Activated T-cell treated with anti-CD3 and anti-CD28 coated beads for 24 hours (primary cell): ENCODE measurements at regions not wholly inside any gene's neighbourhood (a gene's known extent, or its start where the extent isn't known, plus 50 kb on each side); places are given as distances from the start of the nearest gene placed in this dataset.
"Not testable (repeated sequence)": the region's sequence is repeated elsewhere in the genome, so short reads cannot be mapped to it uniquely, and the experiment has no call there.

ENCODE experiments used
- DNase-seq: peaks from one replicate; pipeline ENCODE4 v3.0.0-alpha.2; 2020; ENCODE audit warnings: low read depth

DNA sequence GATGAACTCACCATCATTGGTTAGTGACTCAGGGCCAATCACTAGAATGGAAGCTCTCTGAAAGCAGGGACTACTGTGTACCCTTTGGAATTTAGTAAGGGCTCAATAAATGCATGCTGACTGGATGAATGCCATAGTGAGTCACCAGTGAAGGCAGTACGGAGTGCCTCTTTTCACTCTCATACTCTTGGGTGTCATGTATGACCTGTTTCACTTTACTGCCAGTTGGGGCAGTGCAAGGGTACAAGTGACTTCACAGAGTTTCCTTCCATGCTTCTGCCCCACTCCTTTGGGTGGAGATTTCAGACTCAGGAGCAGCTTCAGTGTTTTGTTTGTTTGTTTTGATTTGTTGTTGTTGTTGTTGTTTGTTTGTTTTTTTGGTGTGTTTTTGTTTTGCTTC lies 57.7 kb downstream of the SOX3 start:
- no peak for DNase-seq

DNA sequence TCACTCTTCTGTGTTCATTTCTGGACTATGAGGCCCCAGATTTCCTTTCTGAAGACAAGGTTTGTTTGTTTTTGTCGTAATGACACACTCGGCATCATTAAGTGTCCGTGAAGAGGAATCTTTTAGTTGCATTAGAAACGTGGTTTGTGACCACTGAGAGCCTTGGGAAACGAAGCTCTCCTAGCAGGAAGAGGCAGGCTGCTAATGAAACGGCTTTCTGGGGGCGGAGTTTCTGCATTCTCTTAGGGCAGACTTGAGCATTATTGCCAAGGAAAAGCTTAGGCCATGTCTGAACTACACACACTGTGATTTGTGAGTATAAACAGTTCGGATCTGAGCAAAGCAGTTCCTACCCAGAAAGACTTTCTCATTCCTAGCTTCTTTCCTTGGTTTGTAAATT lies 64.0 kb downstream of the SOX3 start:
- no peak for DNase-seq

DNA sequence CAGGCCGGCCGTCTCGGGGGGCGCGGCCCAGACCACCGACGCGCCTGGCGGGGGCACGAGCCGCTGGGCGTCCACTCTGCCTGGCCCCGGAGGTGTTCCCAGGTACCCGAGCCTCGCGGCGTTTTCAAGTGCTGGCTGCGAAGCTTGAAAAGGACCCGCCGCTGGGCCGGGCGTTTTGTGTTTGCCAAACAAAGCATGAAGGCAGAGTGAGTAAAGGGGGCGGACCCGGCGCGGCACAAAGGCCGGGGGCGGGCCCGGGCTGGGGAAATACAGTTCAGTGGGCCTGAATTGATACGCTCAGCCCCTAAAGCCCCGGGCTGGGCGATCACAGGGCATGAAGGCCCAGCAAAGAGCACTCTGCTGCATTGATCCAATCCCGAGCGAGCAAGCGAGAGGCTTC lies 65.4 kb downstream of the SOX3 start:
- DNase-seq: no peak

DNA sequence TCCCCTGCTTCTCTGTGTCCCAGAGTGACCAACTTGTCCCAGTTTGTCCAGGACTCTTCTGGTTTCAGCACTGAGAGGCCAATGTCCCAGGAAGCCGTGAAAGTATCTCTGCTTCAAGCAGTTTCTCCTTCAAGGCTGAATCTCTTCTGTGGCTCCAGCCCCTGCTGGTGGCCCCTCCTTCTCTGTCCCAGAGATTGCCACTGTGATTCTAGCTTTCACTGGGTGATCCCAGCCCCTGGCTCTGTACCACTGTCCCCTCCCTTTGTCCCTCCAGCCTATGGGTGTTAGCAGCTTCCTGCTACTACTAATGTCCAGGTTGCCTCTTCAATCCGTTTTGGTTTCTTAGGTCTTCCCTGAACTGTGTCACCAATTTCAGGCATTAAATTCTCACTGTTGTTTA lies 70.5 kb downstream of the SOX3 start:
- no peak for DNase-seq

DNA sequence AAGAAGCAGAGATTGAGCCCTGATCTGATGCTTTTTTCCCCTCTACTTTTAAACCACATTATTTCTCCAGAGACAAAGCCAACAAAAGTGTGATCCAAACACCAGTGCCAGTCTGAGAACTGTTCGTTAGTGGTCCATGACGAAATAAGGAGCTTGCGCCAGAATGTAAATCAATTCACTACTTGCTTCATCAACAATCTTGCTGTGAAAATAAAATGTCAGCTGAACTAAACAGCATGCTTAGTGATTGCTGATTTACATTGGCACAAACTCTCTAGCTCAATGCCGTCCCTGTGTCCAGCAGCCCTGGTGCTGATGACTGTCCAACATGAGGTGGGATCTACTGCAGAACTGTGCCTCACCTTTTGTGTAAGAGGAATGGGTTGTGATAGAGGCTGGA lies 71.3 kb downstream of the SOX3 start:
- no peak for DNase-seq

DNA sequence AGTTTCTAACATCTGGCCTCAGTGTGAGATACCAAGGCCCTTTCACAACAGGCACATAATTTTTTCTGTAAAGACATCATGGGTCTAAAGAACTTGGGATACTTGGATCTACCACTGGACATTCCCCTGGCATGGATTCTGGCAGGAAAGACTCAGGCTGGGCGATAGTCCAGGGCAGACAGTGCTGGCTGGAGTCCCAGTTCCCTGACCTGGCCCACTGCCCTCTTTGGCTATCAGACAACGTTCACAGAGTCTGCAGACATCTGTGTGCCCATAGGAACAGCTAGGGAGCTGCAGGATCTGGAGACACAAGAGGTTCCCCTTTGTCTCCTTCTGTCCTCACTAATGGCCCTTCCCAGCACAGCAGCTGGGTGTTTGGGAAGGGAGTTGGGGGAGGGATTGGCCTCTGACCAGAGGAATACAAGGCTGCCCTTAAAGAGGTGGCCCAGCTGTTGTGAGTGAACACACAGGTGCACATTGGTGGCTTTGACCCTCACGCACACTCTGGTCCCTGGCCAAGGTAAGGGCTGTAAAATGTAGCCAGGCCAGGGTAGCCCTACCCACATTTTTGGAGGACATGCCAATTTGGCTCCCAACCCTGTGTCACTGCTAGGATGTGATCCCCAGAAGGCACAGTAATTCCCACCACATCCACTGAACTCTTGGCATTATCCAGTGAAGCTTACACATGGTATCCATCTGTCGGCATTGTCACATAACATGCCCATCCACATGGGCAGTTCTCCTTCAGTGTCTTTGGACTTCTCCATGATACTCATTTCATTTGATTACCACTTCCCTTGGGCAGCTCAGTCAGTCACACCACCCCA lies 72.3 kb downstream of the SOX3 start:
- no peak for DNase-seq

DNA sequence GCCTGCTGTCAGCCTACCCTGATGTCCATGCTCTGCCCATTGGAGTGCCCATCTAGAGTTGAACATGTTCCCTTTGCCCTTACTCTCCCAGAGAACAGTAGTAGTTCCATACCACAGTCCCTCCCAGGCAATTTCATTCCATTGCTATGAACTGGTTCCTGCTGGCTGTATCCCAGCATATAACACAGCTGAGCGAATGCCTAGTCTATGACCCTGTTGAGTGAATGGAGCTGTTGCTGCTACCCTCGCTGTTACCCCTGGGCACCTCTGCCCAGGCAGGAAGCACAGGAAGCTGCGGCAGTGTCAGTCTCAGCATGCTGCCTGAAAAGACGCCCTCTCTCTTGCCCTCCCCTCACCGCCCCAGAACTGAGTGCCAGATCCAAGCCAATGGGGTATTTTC lies 73.3 kb downstream of the SOX3 start:
- no peak for DNase-seq

DNA sequence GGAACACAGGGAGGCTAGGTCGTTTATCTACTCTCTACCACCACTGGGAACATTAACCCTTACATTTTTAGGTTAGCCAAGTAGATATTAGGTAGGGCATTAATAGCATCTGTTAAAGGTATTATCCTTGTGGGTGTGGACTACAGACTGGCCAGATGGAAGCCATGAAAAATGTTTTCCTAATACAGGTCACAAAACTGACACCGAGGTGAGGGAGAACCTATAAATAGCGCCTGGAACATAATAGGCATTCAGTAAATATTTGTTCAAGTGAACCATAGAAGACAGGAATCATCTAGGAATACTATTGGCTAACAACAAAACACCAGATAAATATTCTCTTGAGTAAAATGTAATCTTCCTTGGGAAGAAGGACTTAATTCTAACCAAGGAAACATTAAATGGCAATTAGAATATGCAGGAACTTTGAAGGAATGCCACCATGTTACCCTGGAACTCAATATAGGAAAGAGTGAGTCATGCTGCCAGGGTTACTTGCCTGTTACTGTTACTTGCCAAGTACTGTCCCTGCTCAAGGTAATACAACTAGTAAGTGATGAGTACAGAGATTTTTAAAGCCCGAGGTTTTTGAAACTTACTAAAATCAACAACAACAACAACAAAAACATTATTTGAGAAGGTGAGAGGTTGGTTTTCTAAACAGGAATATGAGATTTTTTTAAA lies 79.0 kb downstream of the SOX3 start:
- no peak for DNase-seq

DNA sequence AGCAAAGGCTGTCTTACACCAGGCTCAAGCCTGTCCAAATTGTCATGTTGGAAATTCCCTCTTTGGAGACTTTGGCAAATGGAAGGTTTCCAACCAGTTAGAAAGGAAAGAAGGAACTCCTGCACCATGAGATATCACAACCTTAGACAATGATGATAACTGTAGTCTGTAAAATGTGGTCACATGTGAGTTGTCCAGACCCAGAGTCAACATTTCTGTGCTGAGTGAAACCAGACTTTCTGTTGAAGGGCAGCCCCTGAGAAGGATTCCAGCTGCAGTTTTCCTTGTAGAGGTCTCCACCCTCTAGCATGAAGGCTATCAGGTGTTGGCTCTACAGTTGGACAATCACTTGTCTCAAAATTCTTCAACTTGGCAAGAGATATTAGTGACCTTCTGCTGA lies 82.4 kb downstream of the SOX3 start:
- no peak for DNase-seq

DNA sequence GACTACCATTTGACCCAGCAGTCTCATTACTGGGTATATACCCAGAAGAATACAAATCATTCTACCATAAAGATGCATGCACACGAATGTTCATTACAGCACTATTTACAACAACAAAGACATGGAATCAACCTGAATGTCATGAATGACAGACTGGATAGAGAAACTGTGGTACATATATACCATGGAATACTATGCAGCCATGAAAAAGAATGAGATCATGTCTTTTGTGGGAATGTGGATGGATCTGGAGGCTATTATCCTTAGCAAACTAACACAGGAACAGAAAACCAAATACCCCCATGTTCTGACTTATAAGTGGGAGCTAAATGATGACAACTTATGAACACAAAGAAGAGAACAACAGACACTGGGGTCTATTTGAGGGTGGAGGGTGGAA lies 102.7 kb downstream of the SOX3 start:
- DNase-seq: not testable (repeated sequence)

DNA sequence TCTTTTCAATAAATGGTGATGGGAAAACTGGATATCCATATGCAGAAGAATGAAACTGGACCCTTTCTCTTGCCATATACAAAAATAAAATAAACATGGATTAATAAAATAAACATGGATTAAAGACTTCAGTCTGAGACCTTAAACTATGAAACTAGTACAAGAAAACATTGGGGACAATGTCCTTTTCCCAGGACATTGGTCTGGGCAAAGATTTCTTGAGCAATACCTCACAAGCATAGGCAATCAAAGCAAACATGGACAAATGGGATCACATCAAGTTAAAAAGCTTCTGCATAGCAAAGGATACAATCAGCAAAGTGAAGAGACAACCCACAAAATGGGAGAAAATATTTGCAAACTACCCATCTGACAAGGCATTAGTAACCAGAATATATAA lies 108.5 kb downstream of the SOX3 start:
- DNase-seq: not testable (repeated sequence)

DNA sequence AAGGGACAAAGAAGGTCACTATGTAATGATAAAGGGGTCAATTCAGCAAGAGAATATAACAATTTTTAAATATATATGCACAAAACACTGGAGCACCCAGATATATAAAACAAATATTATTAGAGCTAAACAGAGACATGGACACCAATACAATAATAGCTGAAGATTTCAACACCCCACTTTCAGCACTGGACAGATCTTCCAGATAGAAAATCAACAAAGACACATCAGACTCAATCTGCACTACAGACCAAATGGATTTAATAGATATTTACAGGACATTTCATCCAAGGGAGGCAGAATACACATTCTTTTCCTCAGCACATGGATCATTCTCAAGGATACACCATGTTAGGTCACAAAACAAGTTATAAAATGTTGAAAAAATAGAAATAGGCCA lies 111.4 kb downstream of the SOX3 start:
- DNase-seq: no peak

DNA sequence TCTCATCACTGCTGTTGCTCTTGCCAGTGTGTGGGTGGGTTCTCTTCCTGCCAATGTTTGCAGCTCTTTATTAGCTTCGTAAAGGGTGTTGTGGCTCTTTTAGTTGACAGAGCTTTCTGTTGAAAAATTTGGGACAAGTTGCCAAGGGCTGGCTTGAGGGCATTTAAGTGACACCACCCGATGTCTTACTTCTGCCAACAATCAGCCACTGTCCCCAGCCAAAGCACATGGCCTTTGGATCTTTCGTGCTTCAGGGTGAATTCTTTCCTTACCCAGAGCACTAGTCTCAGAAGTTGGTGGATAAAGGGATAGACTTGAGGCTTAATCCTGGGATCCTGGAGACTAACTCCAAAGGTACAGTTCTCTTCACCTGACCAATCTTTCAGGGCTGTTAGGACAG lies 113.6 kb downstream of the SOX3 start:
- no peak for DNase-seq

DNA sequence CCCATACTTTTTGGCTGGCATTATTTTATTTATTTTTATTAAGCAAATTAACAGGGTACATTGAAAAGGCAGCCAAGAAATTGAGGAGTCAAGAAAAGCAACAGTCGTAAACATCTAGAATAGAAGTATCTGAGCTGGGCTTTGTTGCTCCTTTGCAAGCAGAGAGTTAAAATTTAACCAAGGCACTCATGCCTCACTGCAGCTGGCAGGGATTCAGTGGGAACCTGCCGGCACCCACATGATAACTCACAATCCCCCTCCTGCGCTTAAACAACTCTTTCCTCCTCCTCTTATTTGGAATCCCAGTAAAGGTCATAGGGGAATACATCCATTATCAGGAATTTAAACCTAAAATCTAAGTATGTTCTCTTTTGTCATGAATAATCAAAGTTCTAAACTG lies 115.5 kb downstream of the SOX3 start:
- DNase-seq: no peak

DNA sequence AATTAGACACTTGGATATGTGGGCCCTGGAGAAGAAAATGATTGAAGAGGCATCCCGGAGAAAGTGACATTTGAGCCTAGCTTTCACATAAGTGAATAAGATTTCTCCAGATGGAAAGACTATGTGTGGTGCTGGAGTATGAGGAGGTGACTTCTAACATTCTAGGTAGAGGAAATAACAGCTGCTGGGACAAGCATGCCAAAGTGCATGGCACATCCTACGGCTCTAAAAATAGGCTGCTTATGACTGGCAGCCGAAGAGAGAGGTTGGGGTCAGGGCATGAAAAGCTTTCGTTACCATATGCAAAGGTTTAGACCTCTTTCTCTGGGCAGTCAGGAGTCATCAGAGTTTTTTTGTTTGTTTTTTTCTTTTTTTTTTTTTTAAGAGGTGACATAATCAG lies 142.0 kb downstream of the SOX3 start:
- DNase-seq: no peak

DNA sequence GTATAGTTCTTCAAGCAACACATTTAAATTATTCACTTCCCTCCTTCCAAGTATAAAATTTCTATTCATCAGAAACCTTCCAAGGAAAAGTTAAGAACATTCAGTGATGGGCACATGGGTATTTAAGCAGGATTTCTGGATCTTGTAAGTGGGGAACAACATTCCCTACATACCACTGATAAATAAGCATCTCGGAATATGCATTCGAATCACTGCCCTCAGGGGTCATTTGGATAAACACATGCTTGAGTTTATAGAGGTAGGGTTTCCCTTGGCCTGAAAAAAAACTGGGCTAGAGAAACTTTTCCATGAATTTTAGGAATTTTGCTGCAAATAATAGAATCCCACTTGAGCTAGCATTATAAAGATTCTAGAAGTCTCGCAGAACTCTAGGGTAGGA lies 143.9 kb downstream of the SOX3 start:
- no peak for DNase-seq

DNA sequence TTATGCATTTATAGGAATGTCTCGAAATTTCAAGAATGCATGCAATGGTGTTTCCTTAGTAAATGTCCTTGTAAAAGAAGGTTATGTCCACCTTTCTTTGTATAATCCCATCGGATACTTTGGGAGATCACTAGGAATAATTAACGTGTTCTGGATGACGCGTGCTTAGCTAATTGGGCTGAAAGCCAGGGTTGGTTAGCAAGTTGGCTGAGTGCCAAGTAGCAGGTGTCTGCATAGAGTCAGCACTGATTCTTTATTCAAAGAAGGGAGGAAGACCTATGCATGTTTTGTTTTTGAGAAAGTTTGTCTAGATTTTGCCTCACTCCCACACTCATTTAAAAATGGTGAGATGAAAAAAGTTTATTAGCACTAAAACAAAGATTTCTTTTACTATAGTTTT lies 144.6 kb downstream of the SOX3 start:
- DNase-seq: no peak

DNA sequence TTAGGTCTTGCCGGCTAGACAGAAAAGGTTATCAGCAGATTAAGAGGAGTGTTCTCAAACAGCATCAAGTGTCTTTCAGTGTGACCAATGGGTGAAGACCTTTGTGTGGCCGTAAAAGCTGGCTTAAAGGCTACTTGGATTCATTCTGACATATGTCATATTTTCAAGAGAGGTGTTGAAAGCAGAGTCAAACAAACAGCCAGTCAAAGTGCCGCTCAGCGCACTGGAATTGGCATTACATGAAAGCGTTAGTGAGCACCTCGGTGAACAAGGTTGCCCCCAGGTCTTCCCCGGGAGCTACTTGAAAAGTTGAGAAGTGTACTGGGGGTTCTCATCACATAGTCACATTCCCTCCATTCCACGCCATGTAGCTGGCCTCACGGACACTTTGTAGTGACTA lies 148.9 kb downstream of the SOX3 start:
- no peak for DNase-seq

DNA sequence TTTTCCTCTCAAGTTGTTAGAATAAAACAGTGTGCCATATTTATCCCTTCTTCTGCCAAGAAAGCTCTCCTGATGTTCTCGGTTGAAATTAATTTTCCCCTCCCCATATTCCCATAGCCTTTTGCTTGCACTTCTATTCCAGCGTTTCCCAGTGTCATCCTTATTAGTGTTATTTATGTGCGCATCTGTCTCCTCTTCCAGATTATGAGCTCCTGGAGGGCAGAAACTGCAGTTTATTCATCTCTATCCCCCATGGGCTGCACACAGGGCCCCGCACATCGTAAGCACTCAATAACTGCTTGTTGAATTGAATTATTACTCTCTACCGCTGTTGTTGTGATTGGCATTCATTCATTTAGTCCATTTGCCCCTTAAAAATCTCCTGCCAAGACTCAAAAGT lies 149.4 kb downstream of the SOX3 start:
- DNase-seq: no peak

DNA sequence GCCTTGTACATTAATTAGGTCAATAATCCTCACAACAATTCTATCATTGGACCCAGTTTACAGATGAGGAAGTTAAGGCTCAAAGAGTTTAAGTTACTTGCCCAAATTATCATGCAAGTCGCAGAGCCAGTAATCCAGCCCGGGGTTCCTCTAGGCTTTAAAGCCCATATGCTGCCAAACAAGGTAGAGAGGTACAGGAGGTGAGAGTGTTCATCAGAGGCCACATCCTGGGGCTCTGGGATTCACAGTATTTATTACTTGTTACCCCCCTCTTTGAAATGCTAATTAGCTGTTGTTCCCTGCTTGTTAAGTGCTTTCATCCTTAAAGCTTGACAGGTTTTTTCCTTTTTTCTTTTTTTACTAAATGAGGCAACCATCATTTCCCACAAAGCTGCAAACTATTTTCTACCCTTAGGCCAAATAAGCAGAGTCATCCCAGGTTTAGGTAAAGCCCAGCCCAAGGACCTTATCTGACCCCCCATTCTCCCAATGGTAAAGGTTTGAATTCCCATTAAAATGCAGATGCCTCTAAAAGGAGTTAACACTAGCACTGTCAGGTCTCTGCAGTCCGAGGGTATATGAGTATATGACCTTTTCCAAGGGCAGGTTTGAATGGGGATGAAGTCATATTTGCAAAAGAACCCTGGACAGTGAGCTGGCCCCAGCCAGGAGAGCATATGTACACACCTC lies 150.3 kb downstream of the SOX3 start:
- no peak for DNase-seq

DNA sequence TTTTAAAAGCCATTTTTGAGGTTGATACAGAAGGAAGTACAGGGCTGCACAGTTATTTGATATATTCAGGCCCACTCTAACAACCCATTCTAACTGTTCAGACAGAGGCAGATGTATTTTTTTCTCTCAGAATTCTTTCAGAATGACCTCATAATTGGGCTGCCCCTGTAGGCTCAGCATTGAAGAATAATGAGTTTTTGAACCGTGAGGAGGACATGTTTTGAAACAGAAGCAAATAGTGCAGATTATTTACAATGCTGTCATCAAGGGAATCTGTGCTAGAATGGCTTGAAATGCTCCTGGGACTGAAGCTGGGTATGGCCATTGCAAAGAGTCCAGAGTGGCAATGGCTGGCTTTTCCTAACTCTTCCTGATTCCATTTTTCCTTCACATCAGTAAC lies 158.1 kb downstream of the SOX3 start:
- DNase-seq: no peak

DNA sequence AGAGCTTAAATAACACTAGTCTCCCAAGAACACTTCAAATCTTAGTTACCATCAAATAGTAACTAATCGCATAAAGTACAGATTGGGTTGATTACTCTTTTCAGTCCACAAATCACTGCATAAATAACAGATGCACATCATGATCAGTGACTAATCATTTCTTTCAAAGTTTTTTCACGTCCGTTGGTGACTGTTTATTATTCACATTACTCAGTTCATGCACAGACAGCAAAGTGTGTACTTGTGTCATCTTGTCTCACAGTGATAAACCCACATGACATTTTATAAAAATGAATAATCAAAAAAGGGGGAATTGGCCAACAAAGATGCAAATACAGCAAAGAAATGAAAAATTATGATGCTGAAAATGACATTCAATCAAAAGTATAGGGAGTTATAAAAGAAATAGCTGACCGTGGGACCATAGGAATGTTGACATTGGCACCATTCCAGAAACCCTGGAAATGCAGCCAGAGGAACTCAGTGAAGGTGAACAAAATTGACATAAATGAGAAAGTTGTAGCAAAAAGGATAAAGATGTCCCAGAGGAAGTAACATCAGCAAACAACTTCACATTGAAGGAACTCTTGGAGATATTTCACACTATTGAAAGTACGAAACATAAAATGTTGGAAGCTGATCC lies 161.5 kb downstream of the SOX3 start:
- no peak for DNase-seq

DNA sequence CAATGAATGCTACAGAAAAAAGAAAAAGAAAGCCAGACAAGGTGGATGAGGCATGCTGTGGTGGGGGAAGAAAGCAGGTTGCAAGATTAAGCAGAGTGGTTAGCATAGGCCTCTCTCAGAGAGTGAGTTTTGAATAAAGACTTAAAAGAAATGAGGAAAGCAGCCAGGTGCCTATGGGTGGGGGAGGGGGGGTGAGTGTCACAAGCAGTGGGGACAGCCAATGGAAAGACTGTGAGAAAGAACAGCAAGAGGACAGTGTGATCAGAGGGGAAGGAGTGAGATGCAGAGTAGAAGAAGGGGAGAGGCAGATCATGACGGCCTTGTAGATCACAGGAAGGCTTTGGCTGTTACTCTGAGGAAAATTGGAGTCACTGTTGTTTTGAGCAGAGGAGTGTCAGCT lies 162.5 kb downstream of the SOX3 start:
- no peak for DNase-seq
